ENCODE measurements at regions not wholly inside any gene's neighbourhood (a gene's known extent, or its start where the extent isn't known, plus 50 kb on each side); places are given as distances from the start of the nearest gene placed in this dataset.
"Not testable (repeated sequence)": the region's sequence is repeated elsewhere in the genome, so short reads cannot be mapped to it uniquely, and the experiment has no call there.

DNA sequence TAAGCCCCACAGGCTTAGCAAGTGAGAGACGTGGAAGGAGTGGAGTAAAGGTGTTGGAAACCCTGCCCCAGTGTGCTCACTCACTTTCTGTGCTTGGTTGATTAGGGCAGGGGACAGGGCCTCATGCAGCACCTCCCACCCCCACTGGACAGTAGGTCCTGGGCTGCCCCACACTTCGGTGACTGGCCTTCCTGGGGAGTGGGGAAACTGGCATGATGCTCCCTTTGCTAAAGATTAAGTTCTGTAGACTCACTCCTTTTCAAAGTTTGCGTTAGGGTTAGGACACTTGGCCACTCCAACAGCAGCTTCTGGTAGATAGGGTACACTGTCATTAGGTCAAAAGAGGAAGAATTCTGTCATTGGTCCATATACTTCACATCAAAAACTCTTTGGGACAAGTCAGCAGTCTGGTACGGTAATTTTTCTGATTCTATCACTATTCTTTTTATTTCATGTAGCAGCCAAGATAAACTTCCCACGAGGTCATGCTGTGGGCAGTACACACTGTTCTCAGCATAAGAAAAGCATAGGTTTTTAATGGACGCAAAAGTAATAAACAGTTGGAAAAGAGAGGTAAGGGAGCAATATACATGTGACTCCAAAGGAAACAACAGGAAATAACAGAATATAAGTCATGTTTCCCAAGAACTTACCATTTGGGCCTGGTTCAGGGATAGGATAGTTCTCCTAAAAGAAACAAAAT is 106.6 kb upstream of the TERB2 start:
- DNase-seq = not testable (repeated sequence)

DNA sequence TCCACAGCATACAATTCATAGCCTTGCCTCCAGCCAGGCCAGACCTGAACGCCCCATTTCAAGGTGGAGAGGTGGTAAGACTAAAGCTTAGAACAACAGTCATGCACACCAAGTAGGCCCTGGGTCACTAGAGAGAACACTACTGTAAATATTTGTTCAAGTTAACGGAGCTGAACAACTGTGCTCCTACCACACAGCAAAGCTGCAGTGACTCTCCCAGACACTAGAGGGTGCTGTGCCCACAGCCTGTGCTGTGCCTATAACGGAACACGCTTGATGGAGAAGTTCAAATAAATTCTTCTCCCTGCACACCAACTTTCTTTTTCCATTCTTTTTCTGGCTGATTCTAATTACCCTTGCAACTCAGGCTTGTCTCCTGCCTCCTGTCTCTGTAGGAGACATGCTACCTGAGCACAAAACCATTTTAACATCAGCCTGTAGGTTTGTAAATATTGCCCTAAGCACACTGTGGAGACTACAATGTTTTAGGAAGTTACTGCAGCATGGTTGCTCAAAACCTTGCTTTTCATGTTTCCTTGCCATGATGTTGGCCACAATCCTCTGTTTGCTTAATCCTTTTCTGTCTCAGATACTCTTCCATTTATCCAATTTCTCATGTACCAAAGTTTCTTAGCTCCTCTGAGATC is 103.1 kb upstream of the TERB2 start:
- not testable (repeated sequence) for DNase-seq

DNA sequence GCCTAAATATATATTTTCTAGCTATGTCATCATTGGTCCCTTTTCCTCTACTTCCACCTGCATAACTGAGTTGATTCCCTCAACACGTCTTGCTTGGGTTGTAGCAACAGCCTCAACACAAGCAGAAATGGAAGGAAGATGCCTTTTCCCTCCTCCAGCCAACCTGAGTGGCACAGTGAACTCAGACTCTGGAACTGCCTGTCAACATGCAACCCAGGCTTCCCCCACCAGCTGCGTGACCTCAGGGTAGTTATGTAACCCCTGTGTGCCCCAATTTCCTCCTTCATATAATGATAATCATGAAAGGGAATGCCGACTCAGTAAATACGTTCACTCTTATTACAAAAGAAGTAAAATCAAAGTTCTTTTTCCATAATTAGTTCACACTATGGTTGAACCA is 101.8 kb upstream of the TERB2 start:
- not testable (repeated sequence) for DNase-seq

DNA sequence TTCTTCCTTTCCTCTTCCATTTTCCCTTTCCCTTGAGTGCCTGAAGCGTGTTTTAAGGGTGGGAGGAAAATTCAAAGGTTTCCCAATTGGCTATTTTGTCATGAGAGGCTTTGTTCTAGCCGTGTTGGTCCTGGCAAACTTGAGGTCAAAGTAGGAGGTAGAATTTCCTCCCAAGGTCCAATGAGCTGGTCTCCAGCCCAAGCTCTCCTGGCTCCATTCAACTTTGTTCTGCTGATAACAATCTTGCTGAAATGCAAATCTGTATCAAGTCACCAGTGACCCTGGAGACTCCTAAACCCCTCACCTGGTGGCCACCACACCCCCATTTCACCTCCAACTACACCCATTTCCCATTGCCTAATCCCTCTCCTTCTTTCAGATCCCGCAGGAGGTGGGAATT is 100.2 kb upstream of the TERB2 start:
- not testable (repeated sequence) for DNase-seq

GRCh38 chr15:44857164-44857710 is 99.2 kb upstream of the TERB2 start:
- not testable (repeated sequence) for DNase-seq

- not testable (repeated sequence) for DNase-seq
These were observed 97.4 kb upstream of the TERB2 start for GRCh38 chr15:44859088-44859487.

- DNase-seq = not testable (repeated sequence)
These were observed 96.3 kb upstream of the TERB2 start for GRCh38 chr15:44860168-44860567.

GRCh38 chr15:44861439-44861910 is 95.0 kb upstream of the TERB2 start:
- no peak for DNase-seq

DNA sequence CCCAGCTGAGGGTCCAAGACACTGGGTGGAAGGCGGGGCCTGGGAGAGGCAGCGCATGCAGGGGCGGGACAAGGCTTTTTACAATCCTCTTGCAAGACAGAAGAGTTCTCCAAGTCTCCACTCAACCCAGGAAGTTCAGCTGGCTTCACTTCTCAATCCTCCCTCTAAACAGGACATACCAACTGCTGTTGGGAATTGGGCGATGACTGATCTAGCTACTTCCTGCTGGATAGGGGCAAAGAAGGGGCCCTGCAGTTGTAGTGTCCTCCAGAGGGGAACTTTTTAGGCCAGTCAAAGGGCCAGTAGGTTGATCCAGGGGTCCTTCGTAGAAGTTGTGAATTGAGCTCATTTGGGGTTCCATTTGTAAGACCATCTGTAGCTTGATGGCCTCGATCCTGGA is 94.6 kb upstream of the TERB2 start:
- DNase-seq = no peak

DNA sequence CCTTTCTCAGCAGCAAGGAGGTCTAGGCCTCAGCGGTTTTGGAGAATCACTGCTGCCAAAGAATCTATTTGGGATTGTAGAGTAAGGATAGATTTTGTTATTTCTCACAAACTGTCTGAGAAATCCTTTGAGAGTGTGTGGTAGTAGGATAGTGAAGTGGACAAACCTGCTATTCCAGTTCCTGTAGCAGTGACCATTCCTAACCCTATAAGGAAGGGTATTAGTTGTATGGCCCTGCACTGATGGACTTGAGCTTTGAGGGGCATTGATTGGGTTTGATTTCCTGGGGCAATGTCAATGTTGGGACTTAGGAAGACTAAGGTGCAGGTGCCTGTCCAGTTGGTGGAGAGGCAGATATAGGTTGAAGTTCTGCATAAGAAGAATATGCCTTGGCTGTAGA is 93.6 kb upstream of the TERB2 start:
- not testable (repeated sequence) for DNase-seq

GRCh38 chr15:44868100-44868499 is 88.4 kb upstream of the TERB2 start:
- not testable (repeated sequence) for DNase-seq

- DNase-seq = not testable (repeated sequence)
These were observed 86.4 kb upstream of the TERB2 start for GRCh38 chr15:44870125-44870524.

GRCh38 chr15:44873103-44873502 is 83.4 kb upstream of the TERB2 start:
- no peak for DNase-seq

GRCh38 chr15:44879066-44879465 is 77.4 kb upstream of the TERB2 start:
- DNase-seq = no peak

DNA sequence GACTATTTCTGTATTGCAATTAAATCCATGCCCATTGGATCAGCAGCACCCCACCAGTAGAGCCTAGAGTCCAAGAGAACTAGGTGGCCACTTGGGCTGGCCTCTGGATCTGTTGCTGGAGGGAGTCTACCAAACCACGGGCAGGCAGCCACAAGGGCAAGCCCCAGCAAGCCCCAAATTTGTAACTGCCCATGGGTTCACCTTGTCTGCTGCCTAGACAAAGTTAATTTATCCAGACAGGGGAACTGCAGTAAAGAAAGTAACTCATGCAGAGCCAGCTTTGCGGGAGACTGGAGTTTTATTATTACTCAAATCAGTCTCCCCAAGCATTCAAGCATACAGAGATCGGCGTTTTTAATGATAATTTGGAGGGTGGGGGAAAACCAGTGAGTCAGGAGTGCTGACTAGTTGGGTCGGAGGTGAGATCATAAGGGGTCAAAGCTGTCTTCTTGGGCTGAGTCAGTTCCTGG is 74.0 kb upstream of the TERB2 start:
- no peak for DNase-seq

GRCh38 chr15:44883199-44883877 is 73.1 kb upstream of the TERB2 start:
- no peak for DNase-seq

DNA sequence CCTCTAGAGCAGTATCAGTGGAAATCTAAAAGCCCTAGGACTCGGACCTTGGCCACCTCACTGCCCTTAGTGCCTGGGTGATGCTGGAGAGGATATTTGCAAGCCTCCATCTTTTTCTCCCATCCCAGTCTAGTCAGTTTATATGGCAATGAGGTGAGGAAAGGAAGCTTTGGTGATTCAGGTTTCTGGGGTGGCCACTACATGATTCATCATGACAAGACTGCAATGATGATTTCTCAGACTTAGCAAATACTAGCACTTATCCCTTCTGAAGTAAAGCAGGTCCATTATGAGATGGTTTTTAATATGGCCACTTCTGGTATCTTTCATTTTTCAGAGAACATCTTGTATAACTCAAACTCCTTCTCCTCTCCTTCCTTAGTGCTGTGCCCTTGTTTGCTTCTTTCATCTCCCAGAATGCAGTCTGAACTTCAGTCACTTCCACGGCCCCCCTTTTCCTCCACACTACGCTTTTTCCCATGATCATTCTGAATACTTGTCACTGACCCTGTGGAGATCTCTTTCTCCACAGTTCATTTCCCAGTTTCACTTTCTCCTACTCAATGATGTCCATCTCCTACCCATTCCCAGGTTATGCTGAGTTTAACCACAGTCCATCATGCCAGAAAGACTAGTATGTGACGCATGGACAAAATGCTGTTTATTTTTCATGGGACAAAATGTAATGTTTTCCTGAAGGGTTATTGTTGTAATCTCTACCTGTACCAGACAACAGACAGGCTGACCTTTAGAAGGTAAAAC is 57.4 kb upstream of the TERB2 start:
- not testable (repeated sequence) for DNase-seq

DNA sequence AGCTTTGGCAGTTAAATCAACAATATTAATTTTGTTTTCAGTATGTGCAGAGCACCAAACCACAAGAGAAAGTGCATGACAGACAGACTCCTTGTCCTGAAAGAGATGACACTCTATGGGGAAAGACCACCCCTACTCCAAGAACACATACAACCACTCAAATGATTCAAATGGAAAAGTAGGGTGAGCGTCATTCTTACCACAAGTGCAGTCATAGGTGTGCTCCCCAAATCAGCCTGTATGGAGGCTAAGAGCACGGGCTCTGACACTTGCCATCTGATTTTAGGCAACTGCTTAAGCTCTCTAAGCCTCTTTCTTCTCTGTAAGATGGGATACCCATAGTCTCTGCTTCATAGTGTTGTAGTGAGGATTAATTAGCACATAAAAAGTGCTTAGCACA is 56.7 kb upstream of the TERB2 start:
- DNase-seq = not testable (repeated sequence)

DNA sequence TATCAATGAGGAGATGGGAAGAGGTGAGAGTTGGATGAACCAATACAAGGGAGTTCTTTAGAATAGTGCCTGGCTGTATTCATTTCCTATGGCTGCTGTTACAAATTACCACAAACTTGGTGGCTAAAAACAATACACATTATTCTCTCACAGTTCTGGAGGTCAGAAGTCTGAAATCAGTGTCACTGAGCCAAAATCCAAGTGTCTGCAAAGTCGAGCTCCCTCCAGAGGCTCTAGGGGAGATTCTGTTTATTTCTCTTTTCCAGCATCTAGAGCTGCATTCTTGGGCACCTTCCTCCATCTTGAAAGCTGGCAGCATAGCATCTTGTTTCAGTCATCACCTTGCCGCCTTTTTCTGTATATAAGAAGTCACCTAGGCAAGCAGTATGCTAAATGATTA is 55.7 kb upstream of the TERB2 start:
- DNase-seq = not testable (repeated sequence)

GRCh38 chr15:44903281-44903680 is 53.2 kb upstream of the TERB2 start:
- DNase-seq = not testable (repeated sequence)

GRCh38 chr15:44904651-44905340 is 51.7 kb upstream of the TERB2 start:
- DNase-seq = not testable (repeated sequence)

All from NCI-H446 treated with DMSO at 0.1 percent for 48 hours (cell line).